Neuron (in vitro differentiated cells): ENCODE measurements at regions not wholly inside any gene's neighbourhood (a gene's known extent, or its start where the extent isn't known, plus 50 kb on each side); places are given as distances from the start of the nearest gene placed in this dataset.
"Not testable (repeated sequence)": the region's sequence is repeated elsewhere in the genome, so short reads cannot be mapped to it uniquely, and the experiment has no call there.

Experiments used
- H2AFZ ChIP-seq: one replicate; pipeline ENCODE4 v1.6.1; 2013; ENCODE audit warnings: low read depth, mild to moderate bottlenecking, inconsistent platforms, low read length, moderate library complexity
- H3K27me3 ChIP-seq: one replicate; pipeline ENCODE4 v1.6.1; 2013; ENCODE audit warnings: low read length; ENCODE audit not compliant: insufficient read depth
- H3K36me3 ChIP-seq: one replicate; pipeline ENCODE4 v1.6.1; 2013; ENCODE audit warnings: low read length; ENCODE audit not compliant: insufficient read depth
- H3K4me1 ChIP-seq: one replicate; pipeline ENCODE4 v1.6.1; 2013; ENCODE audit warnings: low read length; ENCODE audit not compliant: insufficient read depth
- H3K4me3 ChIP-seq: 2 replicates; pipeline ENCODE4 v1.5.1; 2013; ENCODE audit warnings: mild to moderate bottlenecking, low read length, moderate library complexity
- H3K9me3 ChIP-seq: one replicate; pipeline ENCODE4 v1.6.1; 2013; ENCODE audit warnings: low read length

DNA sequence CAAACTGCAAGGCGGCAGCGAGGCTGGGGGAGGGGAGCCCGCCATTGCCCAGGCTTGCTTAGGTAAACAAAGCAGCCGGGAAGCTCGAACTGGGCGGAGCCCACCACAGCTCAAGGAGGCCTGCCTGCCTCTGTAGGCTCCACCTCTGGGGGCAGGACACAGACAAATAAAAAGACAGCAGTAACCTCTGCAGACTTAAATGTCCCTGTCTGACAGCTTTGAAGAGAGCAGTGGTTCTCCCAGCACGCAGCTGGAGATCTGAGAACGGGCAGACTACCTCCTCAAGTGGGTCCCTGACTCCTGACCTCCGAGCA, 375.1 kb upstream of the NPVF start:
- not testable (repeated sequence) for H2AFZ ChIP-seq, H3K9me3 ChIP-seq, H3K27me3 ChIP-seq, H3K36me3 ChIP-seq, H3K4me1 ChIP-seq
- peak overlapping the region; percentile 40 for H3K4me3 ChIP-seq

DNA sequence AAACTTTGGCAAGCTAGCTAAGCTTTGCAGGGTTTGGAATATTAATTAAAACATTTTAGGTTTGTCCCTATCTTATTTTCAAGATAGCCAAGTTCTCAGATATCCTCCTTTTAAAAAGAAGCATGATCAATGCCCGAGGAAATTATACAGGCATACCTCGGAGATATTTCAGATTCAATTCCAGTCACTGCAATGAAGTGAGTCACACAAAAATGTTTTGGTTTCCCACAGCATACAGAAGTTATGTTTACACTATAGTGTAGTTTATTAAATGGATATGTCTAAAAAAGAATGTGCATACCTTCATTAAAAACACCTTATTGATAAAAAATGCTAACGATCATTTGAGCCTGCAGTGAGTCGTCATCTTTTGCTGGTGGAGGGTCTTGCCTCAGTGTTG, 382.9 kb upstream of the NPVF start:
- no peaks in the 10 kb centered on the region for H3K4me1 ChIP-seq
- no peaks in the 10 kb centered on the region for H3K36me3 ChIP-seq
- H3K4me3 ChIP-seq = no peak overlapping the region
- H3K27me3 ChIP-seq = no peaks in the 10 kb centered on the region
- H3K9me3 ChIP-seq = peaks cover 13% of the 10 kb centered on the region
- no peak overlapping the region for H2AFZ ChIP-seq

DNA sequence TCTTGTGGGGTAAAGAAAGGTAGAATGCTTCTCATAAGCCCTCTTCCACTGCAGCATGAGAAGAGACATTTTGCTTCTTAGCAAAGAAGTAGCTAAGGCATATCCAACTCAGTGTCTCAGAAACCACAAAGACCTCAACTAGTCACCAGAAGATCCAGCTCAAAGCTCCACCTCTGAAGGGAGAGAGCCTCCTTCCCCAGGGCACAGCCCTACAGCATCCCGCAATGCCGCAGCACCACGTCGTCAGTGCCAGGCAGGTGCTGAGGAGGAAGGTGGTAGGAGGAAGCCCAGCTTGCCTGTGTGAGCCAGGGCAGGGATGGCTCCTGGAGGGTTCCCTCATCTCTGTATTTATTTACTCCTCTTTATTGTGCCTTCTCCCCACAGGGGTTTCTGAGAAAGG, 385.6 kb upstream of the NPVF start:
- Histone ChIP-seq H3K4me3 (no peak overlapping the region), H2AFZ (no peak overlapping the region), H3K9me3 (peaks cover 13% of the 10 kb centered on the region), H3K4me1 (no peaks in the 10 kb centered on the region), H3K27me3 (no peaks in the 10 kb centered on the region), H3K36me3 (no peaks in the 10 kb centered on the region)

DNA sequence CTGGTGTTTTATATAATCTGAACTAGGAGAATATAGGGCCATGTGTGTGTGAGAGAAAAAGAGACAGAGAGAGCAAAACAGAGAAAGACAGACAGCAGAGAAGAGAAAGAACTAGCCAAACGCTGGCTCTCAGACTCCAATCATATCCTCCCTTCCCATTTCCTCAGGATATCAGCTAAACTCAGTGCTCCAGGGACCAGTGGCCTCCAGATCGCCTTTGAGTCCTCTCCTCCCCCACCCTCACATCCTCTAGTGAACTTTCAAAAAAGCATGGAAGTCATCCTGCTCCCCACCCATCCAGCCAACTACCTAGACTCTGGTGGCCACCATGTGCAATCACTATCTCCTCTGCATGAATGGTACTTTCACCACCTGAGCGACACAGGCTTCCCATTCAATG, 386.1 kb upstream of the NPVF start:
- no peak overlapping the region for H2AFZ ChIP-seq
- H3K4me1 ChIP-seq = no peaks in the 10 kb centered on the region
- no peak overlapping the region for H3K4me3 ChIP-seq
- H3K9me3 ChIP-seq = peaks cover 13% of the 10 kb centered on the region
- no peaks in the 10 kb centered on the region for H3K36me3 ChIP-seq
- no peaks in the 10 kb centered on the region for H3K27me3 ChIP-seq

DNA sequence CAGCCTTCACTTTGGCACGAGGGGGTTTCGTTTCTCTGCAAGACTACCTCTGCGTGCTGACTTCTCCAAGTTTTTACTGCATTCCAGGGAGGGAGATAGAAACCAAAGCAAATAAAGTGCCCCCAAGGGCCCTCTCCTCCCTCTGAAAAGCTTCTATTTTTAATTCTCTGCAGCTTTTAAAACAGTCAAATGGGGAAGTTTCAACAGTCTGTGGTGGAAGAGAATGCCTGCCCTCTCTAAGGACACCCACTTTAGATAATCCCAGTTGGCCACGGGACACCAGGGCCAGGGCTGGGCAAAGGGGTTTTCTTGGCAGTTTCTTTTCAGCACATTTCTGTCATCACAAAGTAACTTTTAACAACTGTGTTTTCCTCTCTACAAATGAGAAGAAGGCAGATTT, 386.7 kb upstream of the NPVF start:
- Histone ChIP-seq H3K9me3 (peaks cover 13% of the 10 kb centered on the region), H3K4me3 (no peak overlapping the region), H2AFZ (no peak overlapping the region), H3K4me1 (no peaks in the 10 kb centered on the region), H3K36me3 (no peaks in the 10 kb centered on the region), H3K27me3 (no peaks in the 10 kb centered on the region)

DNA sequence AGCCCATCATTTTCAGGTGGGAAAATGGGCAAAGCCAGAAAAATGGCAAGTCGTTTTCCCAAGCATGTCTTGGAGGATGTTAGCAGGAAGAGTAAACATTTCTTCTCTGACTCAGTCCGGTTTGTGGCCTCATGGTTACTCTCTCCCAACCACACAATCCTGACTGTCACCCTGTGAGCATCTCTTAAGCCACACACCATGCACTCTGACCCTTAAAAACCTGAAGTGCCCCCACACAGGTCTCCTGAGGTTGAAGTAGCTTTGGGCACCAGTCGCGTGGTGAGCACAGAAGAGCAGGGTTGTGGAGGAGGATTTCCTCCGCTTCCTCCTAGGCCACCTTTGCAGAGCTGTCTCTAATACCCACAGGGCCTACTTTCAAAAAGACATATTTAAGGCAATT, 387.3 kb upstream of the NPVF start:
- Histone ChIP-seq H3K27me3 (no peaks in the 10 kb centered on the region), H3K36me3 (no peaks in the 10 kb centered on the region), H3K9me3 (peaks cover 13% of the 10 kb centered on the region), H2AFZ (no peak overlapping the region), H3K4me1 (no peaks in the 10 kb centered on the region), H3K4me3 (no peak overlapping the region)

DNA sequence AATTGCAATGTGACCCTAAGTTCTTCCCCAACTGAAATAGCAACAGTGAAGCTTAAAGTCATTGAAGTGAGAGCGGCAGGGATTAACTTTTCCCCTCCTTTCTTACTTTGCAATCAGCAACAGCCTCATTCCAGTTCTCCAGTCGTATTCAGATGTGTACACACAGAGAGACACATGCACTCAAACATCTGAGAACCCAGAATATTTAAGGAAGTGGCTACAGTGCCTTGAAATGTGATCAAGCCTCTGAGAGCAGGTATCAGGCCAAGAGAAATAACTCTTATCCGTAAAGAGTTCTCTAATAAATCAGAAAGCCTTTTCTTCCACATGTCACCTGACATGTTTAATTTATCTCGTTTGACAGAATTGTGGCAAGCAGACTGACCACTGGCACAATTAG, 388.9 kb upstream of the NPVF start:
- Histone ChIP-seq H2AFZ (peak overlapping the region; percentile 32), H3K4me3 (no peak overlapping the region), H3K4me1 (no peaks in the 10 kb centered on the region), H3K9me3 (peaks cover 9% of the 10 kb centered on the region), H3K36me3 (no peaks in the 10 kb centered on the region), H3K27me3 (no peaks in the 10 kb centered on the region)

DNA sequence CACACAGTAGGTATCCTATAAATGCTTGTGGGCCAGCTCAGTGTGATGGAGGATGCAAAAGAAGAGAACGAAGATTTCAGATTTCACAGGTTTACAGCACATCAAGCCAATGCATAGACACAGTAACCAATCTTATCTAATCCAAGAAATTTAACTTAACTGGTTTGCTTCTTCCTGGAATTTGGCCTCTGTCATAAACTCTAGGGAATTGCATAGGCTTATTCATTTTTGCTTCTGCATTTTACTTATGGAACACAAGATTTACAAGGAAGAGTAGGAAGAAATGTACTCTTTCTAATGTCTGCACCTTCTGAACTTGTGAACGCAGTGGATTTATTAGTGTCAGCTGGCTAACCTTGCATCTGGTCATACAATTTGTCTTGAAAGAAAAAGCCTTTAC, 389.4 kb upstream of the NPVF start:
- Histone ChIP-seq H3K27me3 (no peaks in the 10 kb centered on the region), H2AFZ (peak overlapping the region; percentile 32), H3K9me3 (peaks cover 5% of the 10 kb centered on the region), H3K4me1 (no peaks in the 10 kb centered on the region), H3K4me3 (no peak overlapping the region), H3K36me3 (no peaks in the 10 kb centered on the region)

DNA sequence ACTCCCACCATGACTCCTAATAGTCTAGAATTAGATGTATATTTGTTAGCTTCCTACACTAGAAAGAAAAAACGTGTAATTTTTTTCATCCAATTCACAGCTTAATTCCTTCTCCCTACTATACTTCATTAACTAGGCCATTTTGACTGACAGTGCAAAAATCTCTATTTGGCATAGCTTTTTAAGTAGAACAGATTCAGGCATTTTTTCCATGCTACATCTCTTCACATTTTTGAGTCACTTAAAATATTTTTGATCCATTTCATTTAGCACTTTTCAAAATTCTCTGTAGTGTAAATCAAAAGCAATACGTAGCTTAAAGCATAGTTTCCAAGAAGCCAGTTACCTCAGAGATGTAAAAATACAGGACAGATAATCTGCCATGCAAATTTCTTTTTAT, 391.1 kb upstream of the NPVF start:
- no peaks in the 10 kb centered on the region for H3K27me3 ChIP-seq
- H2AFZ ChIP-seq = no peak overlapping the region
- H3K4me1 ChIP-seq = no peaks in the 10 kb centered on the region
- H3K4me3 ChIP-seq = no peak overlapping the region
- H3K36me3 ChIP-seq = no peaks in the 10 kb centered on the region
- H3K9me3 ChIP-seq = peaks cover 2% of the 10 kb centered on the region

DNA sequence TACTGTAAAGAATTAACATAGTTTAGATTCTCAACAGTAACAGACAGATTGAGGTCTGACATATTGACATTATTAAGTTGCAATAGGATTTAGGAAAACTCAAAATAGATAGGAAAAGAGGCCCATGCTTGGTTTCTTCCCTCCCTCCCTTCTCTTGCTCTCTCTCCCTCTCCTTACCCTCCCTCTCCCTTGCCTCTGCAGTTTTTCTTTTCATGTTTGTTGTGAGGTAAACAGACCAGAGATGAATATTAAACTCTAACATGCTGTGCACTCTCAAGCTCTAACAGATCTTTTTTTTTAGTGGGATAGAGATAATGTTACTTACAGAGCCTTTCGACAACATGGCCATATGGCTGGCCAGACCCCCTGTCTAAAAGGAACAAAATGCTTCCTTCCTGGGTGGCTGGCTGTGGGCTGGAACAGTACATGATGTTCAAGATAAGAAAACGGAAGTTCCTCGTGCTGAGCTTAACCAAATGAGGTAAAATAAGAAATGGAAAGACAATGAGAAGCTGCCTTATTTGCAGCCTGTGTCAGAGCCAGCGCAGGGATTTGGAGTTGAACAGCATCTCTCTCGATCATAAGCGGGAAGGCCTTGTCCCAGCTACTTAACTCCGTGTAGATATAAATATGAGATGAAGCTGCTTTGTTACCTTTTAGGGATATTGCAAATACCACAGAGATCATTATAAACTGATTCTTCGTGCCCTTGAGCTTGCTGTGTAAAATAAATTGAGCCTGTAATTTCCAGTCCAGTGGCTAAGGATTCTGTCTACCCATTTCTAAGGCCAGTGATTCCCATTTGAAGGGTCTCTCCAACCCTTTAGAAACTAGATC, 391.9 kb upstream of the NPVF start:
- Histone ChIP-seq H3K27me3 (no peaks in the 10 kb centered on the region), H3K4me3 (no peak overlapping the region), H3K4me1 (no peaks in the 10 kb centered on the region), H3K36me3 (no peaks in the 10 kb centered on the region), H2AFZ (peak overlapping the region; percentile 57), H3K9me3 (peaks cover 2% of the 10 kb centered on the region)

DNA sequence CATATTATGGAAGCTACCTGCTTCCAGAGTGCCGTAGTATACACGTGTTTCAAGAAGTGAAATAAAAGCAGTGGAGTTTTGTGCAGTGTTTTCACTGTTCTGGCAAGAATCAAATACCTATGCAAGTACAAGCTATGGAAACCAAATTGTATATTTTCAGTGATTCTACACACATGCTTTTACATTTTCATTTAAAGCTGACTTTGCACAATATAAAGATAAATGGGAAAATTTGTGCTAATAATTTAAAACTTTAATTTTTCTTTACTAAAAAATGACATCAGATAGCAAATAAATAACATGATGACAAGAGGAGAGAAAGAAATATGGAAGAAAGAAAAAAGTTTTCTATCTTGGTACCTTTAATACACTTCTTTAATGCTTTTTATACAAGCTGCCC, 393.7 kb upstream of the NPVF start:
- no peak overlapping the region for H3K4me3 ChIP-seq
- H3K9me3 ChIP-seq = peaks cover 2% of the 10 kb centered on the region
- no peaks in the 10 kb centered on the region for H3K27me3 ChIP-seq
- no peak overlapping the region for H2AFZ ChIP-seq
- H3K36me3 ChIP-seq = no peaks in the 10 kb centered on the region
- H3K4me1 ChIP-seq = no peaks in the 10 kb centered on the region

DNA sequence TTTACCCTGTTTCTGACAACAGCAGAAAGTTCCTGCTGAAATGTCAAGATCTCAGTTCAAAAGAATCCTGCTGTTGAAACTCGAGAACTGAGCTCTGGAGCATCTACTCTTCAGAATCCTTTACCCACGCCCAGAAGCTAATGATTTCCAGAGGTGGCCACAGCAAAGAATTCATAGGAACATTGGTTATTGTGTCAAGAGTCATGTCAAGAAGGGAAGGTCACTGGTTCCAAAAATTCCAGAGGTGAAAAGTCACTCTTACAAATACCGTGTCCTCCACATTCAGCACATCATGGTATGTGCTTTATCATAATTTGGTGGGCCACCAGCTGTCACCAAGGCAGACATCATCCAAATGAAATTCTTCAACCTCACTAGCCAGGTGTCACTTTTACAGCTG, 394.4 kb upstream of the NPVF start:
- Histone ChIP-seq H3K36me3 (no peaks in the 10 kb centered on the region), H2AFZ (no peak overlapping the region), H3K4me1 (no peaks in the 10 kb centered on the region), H3K9me3 (peaks cover 2% of the 10 kb centered on the region), H3K27me3 (no peaks in the 10 kb centered on the region), H3K4me3 (no peak overlapping the region)

DNA sequence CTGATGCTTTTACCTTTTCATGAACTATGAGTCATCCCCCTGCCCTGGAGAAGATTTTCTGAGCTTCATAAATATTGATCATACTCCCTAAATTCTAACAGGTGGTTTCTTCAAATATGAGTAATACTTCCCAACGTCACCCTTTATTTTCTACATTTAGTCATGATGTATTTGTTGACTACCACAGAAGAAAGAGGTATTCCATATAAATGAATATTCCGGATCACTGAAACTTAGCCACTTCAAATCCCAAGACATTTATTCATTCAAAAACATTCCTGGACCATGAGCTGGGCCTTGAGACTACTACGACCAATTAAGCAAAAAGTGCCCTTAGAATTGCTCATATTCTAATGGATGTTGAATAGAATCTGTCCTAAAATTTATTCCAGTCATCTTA, 395.8 kb upstream of the NPVF start:
- H3K27me3 ChIP-seq = no peaks in the 10 kb centered on the region
- peaks cover 6% of the 10 kb centered on the region for H3K4me1 ChIP-seq
- no peaks in the 10 kb centered on the region for H3K36me3 ChIP-seq
- peaks cover 2% of the 10 kb centered on the region for H3K9me3 ChIP-seq
- H2AFZ ChIP-seq = no peak overlapping the region
- H3K4me3 ChIP-seq = no peak overlapping the region

DNA sequence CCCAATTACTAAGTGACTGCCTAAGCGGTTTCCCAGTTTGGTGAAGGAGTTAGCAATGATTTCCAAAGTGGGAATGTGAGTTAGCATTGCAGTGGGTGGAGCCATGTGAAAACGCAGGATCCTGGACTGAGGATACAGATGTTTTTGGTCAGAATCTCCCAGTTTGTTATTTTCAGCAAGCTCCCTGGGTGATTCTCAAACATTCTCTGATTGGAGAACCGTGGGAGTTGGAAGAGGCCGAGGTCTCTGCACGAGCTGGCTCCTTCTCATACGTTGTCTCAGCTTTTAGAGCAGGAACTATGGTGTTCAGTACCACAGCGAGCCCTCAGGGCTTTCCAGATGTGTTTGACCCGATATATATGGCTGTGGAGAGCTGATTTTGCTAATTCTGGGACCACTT, 396.5 kb upstream of the NPVF start:
- Histone ChIP-seq H3K9me3 (peaks cover 2% of the 10 kb centered on the region), H3K36me3 (no peaks in the 10 kb centered on the region), H3K4me3 (no peak overlapping the region), H3K27me3 (no peaks in the 10 kb centered on the region), H2AFZ (no peak overlapping the region), H3K4me1 (peaks cover 6% of the 10 kb centered on the region)
